Activated CD8-positive, alpha-beta T cell treated with anti-CD3 and anti-CD28 coated beads for 36 hours (primary cell): ENCODE measurements at regions not wholly inside any gene's neighbourhood (a gene's known extent, or its start where the extent isn't known, plus 50 kb on each side); places are given as distances from the start of the nearest gene placed in this dataset.

Experiments
- ATAC-seq: fragments of 200-7000 bp; cut with Tn5 transposase; one replicate; pipeline ENCODE4 v1.10.0; 2021; ENCODE audit warnings: mild to moderate bottlenecking, moderate library complexity
- CTCF ChIA-PET: fragments of 350-600 bp; sonication (Branson Sonifier 250); formaldehyde crosslinking; loops from one replicate; lab custom pipeline; 2021; ENCODE audit warnings: antibody characterized with exemption; lab: Charles Lee
- POLR2A ChIA-PET: fragments of 350-600 bp; sonication (Branson Sonifier 250); formaldehyde crosslinking; loops from one replicate; lab custom pipeline; 2021; ENCODE audit warnings: antibody characterized with exemption; lab: Charles Lee
- DNase-seq: peaks from one replicate; pipeline ENCODE4 v3.0.0-alpha.2; 2020
- H3K27ac Mint-ChIP-seq: one replicate; pipeline ENCODE4 v1.8.0; 2021; ENCODE audit warnings: mild to moderate bottlenecking, mixed read lengths
- H3K27me3 Mint-ChIP-seq: one replicate; pipeline ENCODE4 v1.8.0; 2021; ENCODE audit warnings: mixed read lengths
- H3K36me3 Mint-ChIP-seq: one replicate; pipeline ENCODE4 v1.8.0; 2021; ENCODE audit warnings: low read depth, mixed read lengths
- H3K4me1 Mint-ChIP-seq: one replicate; pipeline ENCODE4 v1.8.0; 2021; ENCODE audit warnings: low read depth, mixed read lengths
- H3K4me3 Mint-ChIP-seq: one replicate; pipeline ENCODE4 v1.8.0; 2021; ENCODE audit warnings: mild to moderate bottlenecking, moderate library complexity, mixed read lengths
- H3K9me3 Mint-ChIP-seq: one replicate; pipeline ENCODE4 v1.8.0; 2021; ENCODE audit warnings: mixed read lengths
- intact Hi-C: fragments of 100-400 bp; cut with micrococcal nuclease; formaldehyde crosslinking; loops from one replicate; pipeline ENCODE4 v1.10.0; 2022
- TF ChIP-seq, protein P1 (sequence below): fragments of 200-600 bp; IDR thresholded peaks from one replicate; pipeline ENCODE4 v1.8.0; 2022; ENCODE audit warnings: antibody characterized with exemption, mild to moderate bottlenecking

- intact Hi-C loops = loop anchor here (5.0 kb wide), 1 partner anchor 34 kb away; no protein-coding TSS in a partner anchor
Measured at GRCh38 chr10:43782814-43783213, 134.1 kb upstream of the ZNF32 start.

GRCh38 chr10:43781480-43782361 lies 133.0 kb upstream of the ZNF32 start:
- Mint-ChIP-seq H3K4me3 (no peak overlapping the region), H3K27ac (no peak overlapping the region), H3K27me3 (no peaks in the 10 kb centered on the region), H3K4me1 (peaks cover 23% of the 10 kb centered on the region), H3K9me3 (no peaks in the 10 kb centered on the region), H3K36me3 (no peaks in the 10 kb centered on the region)
- ChIA-PET POLR2A (no interaction called here), CTCF (no interaction called here)
- TF ChIP-seq, protein P1, sequence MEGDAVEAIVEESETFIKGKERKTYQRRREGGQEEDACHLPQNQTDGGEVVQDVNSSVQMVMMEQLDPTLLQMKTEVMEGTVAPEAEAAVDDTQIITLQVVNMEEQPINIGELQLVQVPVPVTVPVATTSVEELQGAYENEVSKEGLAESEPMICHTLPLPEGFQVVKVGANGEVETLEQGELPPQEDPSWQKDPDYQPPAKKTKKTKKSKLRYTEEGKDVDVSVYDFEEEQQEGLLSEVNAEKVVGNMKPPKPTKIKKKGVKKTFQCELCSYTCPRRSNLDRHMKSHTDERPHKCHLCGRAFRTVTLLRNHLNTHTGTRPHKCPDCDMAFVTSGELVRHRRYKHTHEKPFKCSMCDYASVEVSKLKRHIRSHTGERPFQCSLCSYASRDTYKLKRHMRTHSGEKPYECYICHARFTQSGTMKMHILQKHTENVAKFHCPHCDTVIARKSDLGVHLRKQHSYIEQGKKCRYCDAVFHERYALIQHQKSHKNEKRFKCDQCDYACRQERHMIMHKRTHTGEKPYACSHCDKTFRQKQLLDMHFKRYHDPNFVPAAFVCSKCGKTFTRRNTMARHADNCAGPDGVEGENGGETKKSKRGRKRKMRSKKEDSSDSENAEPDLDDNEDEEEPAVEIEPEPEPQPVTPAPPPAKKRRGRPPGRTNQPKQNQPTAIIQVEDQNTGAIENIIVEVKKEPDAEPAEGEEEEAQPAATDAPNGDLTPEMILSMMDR = no peak
- DNase-seq = peak; percentile 67
- intact Hi-C loops = loop anchor here (5.0 kb wide), 1 partner anchor 36 kb away; no protein-coding TSS in a partner anchor
- ATAC-seq = peak; percentile 91

More at GRCh38 chr10:43782814-43783213, 134.1 kb upstream of the ZNF32 start:
- no peaks in the 10 kb centered on the region for H3K36me3 Mint-ChIP-seq
- ATAC-seq (no peak), DNase-seq (no peak)
- ChIA-PET CTCF (interaction anchor here (2.5 kb wide), 1 partner anchor 93 kb away, joined by 7 read pairs; no protein-coding TSS in a partner anchor), POLR2A (no interaction called here)
- peaks cover 23% of the 10 kb centered on the region for H3K4me1 Mint-ChIP-seq
- no peaks in the 10 kb centered on the region for H3K9me3 Mint-ChIP-seq
- H3K27me3 Mint-ChIP-seq = no peaks in the 10 kb centered on the region
- H3K27ac Mint-ChIP-seq = no peak overlapping the region
- TF ChIP-seq, protein P1 = no peak
- H3K4me3 Mint-ChIP-seq = no peak overlapping the region

DNA sequence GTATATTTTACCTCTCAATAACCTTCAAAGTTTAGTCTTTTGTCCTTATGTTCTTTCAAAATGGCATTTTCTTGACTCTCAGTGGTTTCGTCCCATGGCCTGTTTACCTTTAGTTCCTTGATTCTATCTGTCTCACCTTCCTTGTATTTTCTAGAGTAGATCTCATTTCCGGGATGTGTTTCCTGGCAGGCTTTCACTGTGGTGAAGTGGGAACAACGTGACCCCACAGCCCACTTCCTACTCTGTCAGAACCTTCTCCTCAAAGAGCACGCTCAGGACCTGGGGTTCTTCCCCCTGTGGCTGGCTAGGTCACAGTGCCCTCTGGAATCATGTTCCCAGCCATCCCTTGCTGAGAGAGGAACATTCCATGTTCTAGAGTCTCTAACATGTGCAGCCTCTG lies 129.9 kb upstream of the ZNF32 start:
- peaks cover 2% of the 10 kb centered on the region for H3K27me3 Mint-ChIP-seq
- intact Hi-C loops = no loop called here
- no peak overlapping the region for H3K27ac Mint-ChIP-seq
- TF ChIP-seq, protein P1 = no peak
- DNase-seq (no peak), ATAC-seq (no peak)
- POLR2A ChIA-PET = no interaction called here
- no peaks in the 10 kb centered on the region for H3K9me3 Mint-ChIP-seq
- no peaks in the 10 kb centered on the region for H3K36me3 Mint-ChIP-seq
- H3K4me1 Mint-ChIP-seq = peaks cover 23% of the 10 kb centered on the region
- CTCF ChIA-PET = no interaction called here
- no peak overlapping the region for H3K4me3 Mint-ChIP-seq

DNA sequence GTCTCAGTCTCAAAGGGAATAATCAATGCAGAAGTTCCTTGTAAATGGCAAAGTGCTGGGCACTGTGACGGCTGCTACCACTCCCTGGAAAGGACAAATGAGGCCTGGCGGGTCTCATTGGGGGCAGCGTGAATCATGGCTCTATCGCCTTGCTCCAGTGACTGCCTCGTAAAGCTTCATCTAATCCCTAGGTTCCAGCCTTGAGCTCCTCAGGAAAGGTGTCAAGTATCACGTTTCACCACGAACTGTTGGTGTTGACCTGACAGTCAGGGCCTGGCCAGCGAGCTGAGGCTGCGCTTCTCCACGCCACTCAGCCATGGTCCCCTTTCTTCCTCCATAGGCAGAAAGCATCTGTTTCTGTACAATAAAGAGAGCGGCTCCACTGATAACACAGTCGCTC lies 126.7 kb upstream of the ZNF32 start:
- peaks cover 6% of the 10 kb centered on the region for H3K9me3 Mint-ChIP-seq
- ATAC-seq (no peak), DNase-seq (no peak)
- H3K4me3 Mint-ChIP-seq = no peak overlapping the region
- POLR2A ChIA-PET = no interaction called here
- peaks cover 10% of the 10 kb centered on the region for H3K4me1 Mint-ChIP-seq
- H3K27me3 Mint-ChIP-seq = peaks cover 2% of the 10 kb centered on the region
- no peak overlapping the region for H3K27ac Mint-ChIP-seq
- CTCF ChIA-PET = interaction anchor here (1.4 kb wide), 1 partner anchor 86 kb away, joined by 4 read pairs; no protein-coding TSS in a partner anchor
- H3K36me3 Mint-ChIP-seq = no peaks in the 10 kb centered on the region
- intact Hi-C loops = no loop called here
- TF ChIP-seq, protein P1 = no peak

DNA sequence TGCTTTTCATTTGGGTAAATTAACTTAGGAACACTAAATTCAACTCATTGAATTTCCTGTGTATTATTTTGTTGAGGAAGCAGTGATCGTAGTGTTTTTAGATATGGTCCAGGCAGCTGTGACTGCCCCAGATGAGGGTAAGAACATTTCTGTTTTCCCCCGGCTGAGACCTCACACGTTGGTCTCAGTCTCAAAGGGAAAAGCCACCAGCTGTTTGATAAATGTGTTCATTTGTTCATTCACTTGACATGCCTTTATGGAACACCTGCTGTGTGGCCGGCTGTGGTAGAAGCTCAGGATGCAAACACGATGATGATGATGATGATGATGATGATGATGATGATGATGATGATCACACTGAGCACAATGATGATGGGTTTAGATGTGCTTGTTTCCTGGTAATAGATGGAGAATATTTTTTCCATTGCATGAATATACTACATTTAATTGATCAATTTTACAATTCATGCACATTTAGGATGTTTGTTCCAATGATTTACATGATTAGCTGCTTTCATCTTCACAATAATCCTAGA lies 125.6 kb upstream of the ZNF32 start:
- Mint-ChIP-seq H3K4me3 (no peak overlapping the region), H3K36me3 (no peaks in the 10 kb centered on the region), H3K4me1 (peaks cover 9% of the 10 kb centered on the region), H3K27me3 (peaks cover 2% of the 10 kb centered on the region), H3K9me3 (peaks cover 8% of the 10 kb centered on the region), H3K27ac (no peak overlapping the region)
- ATAC-seq (no peak), DNase-seq (no peak)
- TF ChIP-seq, protein P1 = no peak
- ChIA-PET POLR2A (no interaction called here), CTCF (interaction anchor here (1.4 kb wide), 1 partner anchor 84 kb away, joined by 4 read pairs; no protein-coding TSS in a partner anchor)
- intact Hi-C loops = no loop called here
